ENCODE measurements at regions not wholly inside any gene's neighbourhood (a gene's known extent, or its start where the extent isn't known, plus 50 kb on each side); places are given as distances from the start of the nearest gene placed in this dataset.

DNA sequence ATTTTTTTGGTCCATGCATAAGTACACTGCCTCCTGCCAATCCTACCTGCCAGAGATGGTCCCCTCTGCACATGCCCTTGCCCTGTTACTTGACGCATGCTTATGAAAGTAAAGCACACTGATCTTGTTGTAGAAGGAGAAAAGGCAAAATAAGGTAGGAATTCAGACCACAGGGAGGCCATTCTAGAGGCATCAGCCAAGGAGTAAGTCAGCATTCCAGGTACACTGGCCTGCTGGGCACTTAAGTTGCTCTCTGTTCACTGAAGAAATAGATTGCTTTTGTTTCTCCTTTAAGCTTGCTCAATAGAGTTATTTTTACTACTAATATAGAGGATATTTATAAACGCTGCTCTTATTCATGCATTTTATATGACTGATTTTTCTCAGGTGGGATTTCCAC, 604.4 kb downstream of the TDRD15 start:
- Histone ChIP-seq H3K4me3 (ENCODE audit: low read depth, low read length) (no peak overlapping the region), H3K27me3 (ENCODE audit: control insufficient read depth, insufficient read depth, low read length) (no peaks in the 10 kb centered on the region), H3K36me3 (ENCODE audit: control insufficient read depth, insufficient read depth, low read length) (no peaks in the 10 kb centered on the region)
- DNase-seq (ENCODE audit: low read depth), result no peak
- no peak for TF ChIP-seq CTCF (IDR thresholded peaks at IDR 0.05; ENCODE audit: insufficient read depth, low read length, poor library complexity, severe bottlenecking)

GRCh38 chr2:21730141-21730540, 606.4 kb downstream of the TDRD15 start:
- Histone ChIP-seq H3K4me3 (ENCODE audit: low read depth, low read length) (no peak overlapping the region), H3K36me3 (ENCODE audit: control insufficient read depth, insufficient read depth, low read length) (no peaks in the 10 kb centered on the region), H3K27me3 (ENCODE audit: control insufficient read depth, insufficient read depth, low read length) (no peaks in the 10 kb centered on the region)
- no peak for DNase-seq (ENCODE audit: low read depth)
- no peak for TF ChIP-seq CTCF (IDR thresholded peaks at IDR 0.05; ENCODE audit: insufficient read depth, low read length, poor library complexity, severe bottlenecking)

DNA sequence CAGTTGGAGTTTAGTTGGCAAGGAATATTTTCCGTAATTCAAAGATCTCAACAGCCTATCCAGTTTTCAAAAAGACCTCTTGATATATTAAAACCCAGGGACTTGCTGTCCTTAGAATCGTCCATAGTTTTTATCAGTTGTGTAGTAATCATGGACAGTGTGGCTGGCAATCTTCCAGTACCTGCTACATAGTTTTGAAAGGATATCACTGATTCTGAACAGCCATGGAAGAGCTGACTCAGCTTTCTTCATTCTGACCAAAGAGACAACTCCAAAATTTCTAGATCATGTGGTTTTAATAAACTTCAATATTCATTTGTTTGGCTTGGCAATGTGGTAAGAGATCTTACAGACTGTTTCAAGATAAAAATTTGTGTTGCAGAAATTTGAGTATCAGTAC, 616.7 kb downstream of the TDRD15 start:
- no peak for DNase-seq (ENCODE audit: low read depth)
- Histone ChIP-seq H3K36me3 (ENCODE audit: control insufficient read depth, insufficient read depth, low read length) (no peaks in the 10 kb centered on the region), H3K27me3 (ENCODE audit: control insufficient read depth, insufficient read depth, low read length) (no peaks in the 10 kb centered on the region), H3K4me3 (ENCODE audit: low read depth, low read length) (no peak overlapping the region)
- TF ChIP-seq CTCF (IDR thresholded peaks at IDR 0.05; ENCODE audit: insufficient read depth, low read length, poor library complexity, severe bottlenecking), result no peak

DNA sequence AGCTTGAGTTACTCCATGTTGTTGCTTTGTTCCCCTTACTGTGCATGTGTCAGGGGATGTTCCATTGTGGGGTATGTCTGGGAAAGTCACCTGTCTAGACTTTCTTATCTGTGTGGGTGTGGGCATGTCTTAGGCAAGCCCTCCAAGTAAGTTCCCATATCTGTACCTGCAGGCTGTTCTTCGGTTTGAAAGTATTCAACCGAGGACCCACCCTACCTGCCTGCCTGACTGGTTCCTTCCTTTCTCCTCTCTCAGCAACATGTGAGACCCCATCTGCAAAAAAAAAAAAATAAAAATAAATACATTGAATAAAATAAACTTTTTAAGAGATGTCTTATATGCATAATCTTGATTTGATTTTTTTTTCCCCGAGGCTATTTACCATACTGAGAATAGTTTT, 622.7 kb downstream of the TDRD15 start:
- no peaks in the 10 kb centered on the region for H3K36me3 ChIP-seq (ENCODE audit: control insufficient read depth, insufficient read depth, low read length)
- TF ChIP-seq CTCF (IDR thresholded peaks at IDR 0.05; ENCODE audit: insufficient read depth, low read length, poor library complexity, severe bottlenecking), result no peak
- no peak for DNase-seq (ENCODE audit: low read depth)
- H3K4me3 ChIP-seq (ENCODE audit: low read depth, low read length), result no peak overlapping the region
- H3K27me3 ChIP-seq (ENCODE audit: control insufficient read depth, insufficient read depth, low read length), result no peaks in the 10 kb centered on the region

DNA sequence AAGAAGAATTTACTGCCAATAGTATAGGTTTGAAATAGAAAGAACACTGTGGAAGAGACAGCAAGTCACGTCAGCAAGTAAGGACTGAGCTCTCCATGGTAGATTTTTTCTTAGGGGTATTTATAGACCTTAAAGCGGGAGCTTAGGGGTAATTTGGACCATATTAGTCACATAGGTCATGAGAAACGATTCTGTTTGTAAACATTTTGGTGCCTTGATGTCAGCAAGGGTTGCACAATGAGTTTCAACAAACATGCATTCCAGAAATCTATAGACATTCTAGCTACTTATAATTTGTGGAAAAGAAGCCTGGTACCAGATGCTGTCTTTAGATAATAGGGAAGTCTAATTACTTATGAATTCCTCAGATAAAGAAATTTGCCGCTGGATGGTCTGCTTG, 624.7 kb downstream of the TDRD15 start:
- Histone ChIP-seq H3K27me3 (ENCODE audit: control insufficient read depth, insufficient read depth, low read length) (no peaks in the 10 kb centered on the region), H3K36me3 (ENCODE audit: control insufficient read depth, insufficient read depth, low read length) (no peaks in the 10 kb centered on the region), H3K4me3 (ENCODE audit: low read depth, low read length) (no peak overlapping the region)
- TF ChIP-seq CTCF (IDR thresholded peaks at IDR 0.05; ENCODE audit: insufficient read depth, low read length, poor library complexity, severe bottlenecking), result no peak
- DNase-seq (ENCODE audit: low read depth), result no peak

- no peak for DNase-seq (ENCODE audit: low read depth)
- peak; percentile 51 for TF ChIP-seq CTCF (IDR thresholded peaks at IDR 0.05; ENCODE audit: insufficient read depth, low read length, poor library complexity, severe bottlenecking)
- no peaks in the 10 kb centered on the region for H3K27me3 ChIP-seq (ENCODE audit: control insufficient read depth, insufficient read depth, low read length)
- no peaks in the 10 kb centered on the region for H3K36me3 ChIP-seq (ENCODE audit: control insufficient read depth, insufficient read depth, low read length)
- H3K4me3 ChIP-seq (ENCODE audit: low read depth, low read length), result no peak overlapping the region
These were observed 630.5 kb downstream of the TDRD15 start for GRCh38 chr2:21754164-21754788.

All from kidney epithelial cell (primary cell).